GM12878 (cell line): ENCODE measurements at regions not wholly inside any gene's neighbourhood (a gene's known extent, or its start where the extent isn't known, plus 50 kb on each side); places are given as distances from the start of the nearest gene placed in this dataset.

ENCODE experiments used
- ATAC-seq: fragments of 200-7000 bp; cut with Tn5 transposase; 3 replicates; pipeline ENCODE4 v1.9.1; 2020; ENCODE audit warnings: mild to moderate bottlenecking, moderate library complexity
- BruUV-seq: library from RNA; stranded (reverse); fragments of 400-500 nt; replicated peaks from 2 replicates; lab custom pipeline; 2021; lab: Mats Ljungman, UMichigan
- CTCF ChIA-PET: fragments of 300-600 bp; sonication (Branson Sonifier 250); formaldehyde crosslinking; extraction: SDS; loops from one replicate; lab custom pipeline; 2021; ENCODE audit warnings: inconsistent platforms; lab: Yijun Ruan, JAX
- POLR2A ChIA-PET: fragments of 350-600 bp; formaldehyde crosslinking; extraction: SDS; loops from one replicate; lab custom pipeline; 2021; ENCODE audit warnings: inconsistent platforms; lab: Charles Lee
- RAD21 ChIA-PET: fragments of 300-600 bp; sonication (Branson Sonifier 250); formaldehyde crosslinking; loops from one replicate; lab custom pipeline; 2023; ENCODE audit warnings: antibody characterized with exemption; ENCODE audit not compliant: unreplicated experiment; lab: Charles Lee
- SMC1A ChIA-PET: fragments of 300-600 bp; sonication (Branson Sonifier 250); formaldehyde crosslinking; loops from one replicate; lab custom pipeline; 2023; ENCODE audit not compliant: unreplicated experiment, uncharacterized antibody; lab: Charles Lee
- DNase-seq: peaks from one replicate; pipeline ENCODE4 v3.0.0-alpha.2; 2011; ENCODE audit warnings: low read depth, low spot score
- FAIRE-seq: peaks from 3 replicates; lab custom pipeline; 2011; peaks lifted over from hg19 to GRCh38; lab: Jason Lieb, UNC
- H2AFZ ChIP-seq: 2 replicates; pipeline ENCODE4 v1.6.0; 2011; ENCODE audit warnings: low read depth, low read length, control low read depth; ENCODE audit not compliant: control insufficient read depth
- H3K27ac ChIP-seq: 2 replicates; pipeline ENCODE4 v1.5.1; 2011; ENCODE audit warnings: control low read depth; ENCODE audit not compliant: control insufficient read depth, insufficient read depth
- H3K27me3 ChIP-seq, 2 experiments: replicated peaks in 1 of 2; 2 replicates each; pipeline versions ENCODE4 v1.6.0 to v1.6.1; 2011; ENCODE audit warnings: low read length in 1 of 2; ENCODE audit not compliant: control insufficient read depth in 2 of 2, insufficient read depth in 2 of 2
- H3K36me3 ChIP-seq, 2 experiments: 2 replicates each; pipeline ENCODE4 v1.5.1; 2011; ENCODE audit warnings: low read length in 1 of 2; ENCODE audit not compliant: control insufficient read depth in 2 of 2, insufficient read depth in 2 of 2
- H3K4me1 ChIP-seq: 2 replicates; pipeline ENCODE4 v1.6.1; 2011; ENCODE audit warnings: mild to moderate bottlenecking, low read length, moderate library complexity, mixed read lengths; ENCODE audit not compliant: control insufficient read depth, insufficient read depth
- H3K4me2 ChIP-seq: 2 replicates; pipeline ENCODE4 v1.6.0; 2011; ENCODE audit warnings: control low read depth; ENCODE audit not compliant: control insufficient read depth, insufficient read depth
- H3K4me3 ChIP-seq: fragments of 200-600 bp; sonication (generic); 2 replicates; pipeline ENCODE4 v1.5.1; 2016
- H3K79me2 ChIP-seq: 2 replicates; pipeline ENCODE4 v1.6.0; 2011; ENCODE audit warnings: low read length; ENCODE audit not compliant: control insufficient read depth, insufficient read depth
- H3K9ac ChIP-seq: 2 replicates; pipeline ENCODE4 v1.8.0; 2011; ENCODE audit warnings: low read length, control low read depth, mixed read lengths; ENCODE audit not compliant: control insufficient read depth, insufficient read depth
- H3K9me3 ChIP-seq: replicated peaks from 3 replicates; pipeline ENCODE4 v1.5.1; 2011; ENCODE audit warnings: mild to moderate bottlenecking, low read length; ENCODE audit not compliant: control insufficient read depth, insufficient read depth
- H4K20me1 ChIP-seq: 2 replicates; pipeline ENCODE4 v1.6.0; 2011; ENCODE audit not compliant: control insufficient read depth, insufficient read depth
- EED ChIP-seq: sonication (generic); IDR thresholded peaks from 2 replicates; pipeline ENCODE4 v1.6.1; 2016; ENCODE audit warnings: antibody characterized with exemption, low read depth
- EZH2 ChIP-seq: IDR thresholded peaks from 2 replicates; pipeline ENCODE4 v1.6.1; 2012; ENCODE audit warnings: low read depth, mild to moderate bottlenecking, control low read depth, inconsistent platforms, low read length, borderline replicate concordance; ENCODE audit not compliant: control insufficient read depth
- NFIC ChIP-seq: IDR thresholded peaks from 2 replicates; pipeline ENCODE4 v1.6.1; 2012; ENCODE audit warnings: low read depth, mild to moderate bottlenecking, inconsistent platforms, low read length, moderate library complexity
- NFYB ChIP-seq: IDR thresholded peaks from 2 replicates; pipeline ENCODE4 v1.6.1; 2011; ENCODE audit warnings: low read depth, mild to moderate bottlenecking, low read length, improper control_type of control experiment, moderate library complexity; ENCODE audit not compliant: insufficient read depth
- NRF1 ChIP-seq: conservative IDR thresholded peaks from 2 replicates; pipeline ENCODE4 v1.6.1; 2011; ENCODE audit warnings: mild to moderate bottlenecking, low read depth, low read length, improper control_type of control experiment
- STAT3 ChIP-seq: IDR thresholded peaks from 2 replicates; pipeline ENCODE4 v1.6.1; 2011; ENCODE audit warnings: low read depth, low read length, improper control_type of control experiment
- WGBS: methylation state at CpG from one replicate; pipeline ENCODE4 v1.1.6; 2016; ENCODE audit warnings: low lambda C conversion rate; ENCODE audit not compliant: insufficient replicate concordance, insufficient coverage; ENCODE audit errors: missing lambda C conversion rate; 5-methylcytosine and 5-hydroxymethylcytosine counted together
- in situ Hi-C: fragments of 300-500 bp; cut with MboI; formaldehyde crosslinking; loops from 9 replicates; pipeline ENCODE4 v1.14.3; 2018; ENCODE audit warnings: mixed read lengths
- intact Hi-C: fragments of 100-400 bp; cut with micrococcal nuclease; formaldehyde crosslinking; loops from one replicate; pipeline ENCODE4 v1.14.2; 2022; ENCODE audit not compliant: unreplicated experiment

DNA sequence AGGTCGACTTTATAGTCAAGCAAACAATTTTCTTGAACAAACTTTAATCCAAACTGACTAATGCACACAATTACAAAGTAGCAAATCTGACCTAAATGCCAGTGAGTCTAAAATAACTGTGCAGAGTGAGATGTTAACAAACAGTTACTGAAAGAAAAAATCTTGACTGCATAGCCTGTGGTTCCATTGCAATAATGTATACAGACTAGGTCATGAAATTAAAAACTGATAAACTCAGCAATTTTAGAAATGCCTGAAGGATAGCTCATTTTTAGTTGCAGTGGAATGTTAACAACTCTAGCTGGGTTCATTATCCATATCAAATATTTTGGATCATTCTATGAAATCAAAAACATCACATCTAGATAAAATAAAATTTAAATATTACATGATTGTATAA lies 73.4 kb upstream of the CDH12 start:
- H3K9ac ChIP-seq: no peak overlapping the region
- H3K4me2 ChIP-seq: no peak overlapping the region
- CTCF ChIA-PET: interaction anchor here (1.2 kb wide), 1 partner anchor 10 kb away, joined by 3 read pairs; no protein-coding TSS in a partner anchor
- SMC1A ChIA-PET: interaction anchor here (1.9 kb wide), 1 partner anchor 13 kb away, joined by 4 read pairs; no protein-coding TSS in a partner anchor
- H3K4me3 ChIP-seq: no peak overlapping the region
- no peaks in the 10 kb centered on the region for H3K9me3 ChIP-seq
- H3K36me3 ChIP-seq: no peaks in the 10 kb centered on the region
- intact Hi-C loops: no loop called here
- no peak for FAIRE-seq
- H3K27ac ChIP-seq: no peak overlapping the region
- POLR2A ChIA-PET: no interaction called here
- no peak for DNase-seq
- 0% methylated on average over 1 of the region's 1 CpG for WGBS
- ATAC-seq: no peak
- no peaks in the 10 kb centered on the region for H3K27me3 ChIP-seq
- H4K20me1 ChIP-seq: no peaks in the 10 kb centered on the region
- in situ Hi-C loops: no loop called here
- no TSS peak for BruUV-seq
- TF ChIP-seq EED: no peak
- TF ChIP-seq EZH2: no peak
- TF ChIP-seq NRF1: no peak
- no peak for TF ChIP-seq NFYB
- no peak for TF ChIP-seq NFIC
- TF ChIP-seq, all 136 proteins: peak for 0
- no peaks in the 10 kb centered on the region for H3K4me1 ChIP-seq
- H3K79me2 ChIP-seq: no peaks in the 10 kb centered on the region
- H2AFZ ChIP-seq: no peak overlapping the region
- RAD21 ChIA-PET: no interaction called here

DNA sequence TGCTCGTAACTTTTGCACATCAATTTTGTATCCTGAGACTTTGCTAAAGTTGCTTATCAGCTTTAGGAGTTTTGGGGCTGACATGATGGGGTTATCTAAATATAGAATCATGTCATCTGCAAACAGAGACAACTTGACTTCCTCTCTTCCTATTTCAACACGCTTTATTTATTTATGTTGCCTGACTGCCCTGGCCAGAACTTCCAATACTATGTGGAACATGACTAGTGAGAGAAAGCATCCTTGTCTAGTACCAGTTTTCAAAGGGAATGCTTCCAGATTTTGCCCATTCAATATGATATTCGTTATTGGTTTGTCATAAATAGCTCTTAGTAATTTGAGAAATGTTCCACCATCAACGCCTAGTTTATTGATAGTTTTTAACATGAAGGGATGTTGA lies 65.4 kb upstream of the CDH12 start:
- 22% methylated on average over 4 of the region's 4 CpGs for WGBS
- Histone ChIP-seq H2AFZ (no peak overlapping the region), H3K4me3 (no peak overlapping the region), H3K36me3 (no peaks in the 10 kb centered on the region), H3K9ac (no peak overlapping the region), H3K27ac (no peak overlapping the region), H4K20me1 (no peaks in the 10 kb centered on the region), H3K4me2 (no peak overlapping the region), H3K9me3 (no peaks in the 10 kb centered on the region), H3K4me1 (no peaks in the 10 kb centered on the region), H3K27me3 (no peaks in the 10 kb centered on the region), H3K79me2 (no peaks in the 10 kb centered on the region)
- ChIA-PET RAD21 (no interaction called here), POLR2A (no interaction called here), CTCF (interaction anchor here (1.3 kb wide), 1 partner anchor 10 kb away, joined by 3 read pairs; no protein-coding TSS in a partner anchor), SMC1A (interaction anchor here (0.5 kb wide), 1 partner anchor 1090 kb away, joined by 3 read pairs; no protein-coding TSS in a partner anchor)
- no TSS peak for BruUV-seq
- FAIRE-seq (no peak), DNase-seq (no peak), ATAC-seq (no peak)
- intact Hi-C loops (no loop called here), in situ Hi-C loops (no loop called here)
- TF ChIP-seq STAT3: no peak
